ENCODE measurements at regions not wholly inside any gene's neighbourhood (a gene's known extent, or its start where the extent isn't known, plus 50 kb on each side); places are given as distances from the start of the nearest gene placed in this dataset.

GRCh38 chr11:28684011-28684586 lies 575.9 kb downstream of the METTL15 start:
- DNase-seq (ENCODE audit: low read depth) = no peak

DNA sequence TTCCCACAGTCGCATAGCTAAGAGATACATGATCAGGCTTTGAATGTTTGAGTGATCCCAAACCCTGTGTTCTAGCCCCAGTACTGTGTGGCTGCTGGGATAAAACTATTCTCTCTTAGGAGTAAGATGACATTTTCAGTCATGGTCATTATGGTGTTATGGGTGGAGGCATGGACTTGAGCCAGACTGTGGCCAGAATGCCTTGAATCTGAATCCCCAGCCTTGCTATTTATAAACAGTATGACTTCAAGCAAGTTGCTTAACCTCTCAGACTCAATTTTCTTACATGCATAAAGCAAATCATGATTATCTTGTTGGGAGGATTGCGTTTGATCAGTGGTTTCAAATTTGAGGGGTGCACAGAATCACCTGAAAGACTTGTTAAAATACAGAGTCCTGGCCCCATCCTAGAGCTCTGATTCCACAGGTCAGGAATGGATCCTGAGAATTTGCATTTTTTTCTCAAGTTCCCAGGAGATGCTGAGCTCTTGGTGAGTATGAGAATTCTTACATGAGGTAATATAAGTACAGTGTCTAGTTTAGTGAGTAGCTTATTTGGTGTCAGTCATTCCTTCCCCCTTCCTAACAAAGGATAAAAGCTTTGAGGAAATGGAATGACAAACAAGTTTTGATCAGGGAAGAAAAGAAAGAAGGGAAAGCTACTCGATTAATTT lies 571.7 kb downstream of the METTL15 start:
- peak; percentile 80 for DNase-seq (ENCODE audit: low read depth)

DNA sequence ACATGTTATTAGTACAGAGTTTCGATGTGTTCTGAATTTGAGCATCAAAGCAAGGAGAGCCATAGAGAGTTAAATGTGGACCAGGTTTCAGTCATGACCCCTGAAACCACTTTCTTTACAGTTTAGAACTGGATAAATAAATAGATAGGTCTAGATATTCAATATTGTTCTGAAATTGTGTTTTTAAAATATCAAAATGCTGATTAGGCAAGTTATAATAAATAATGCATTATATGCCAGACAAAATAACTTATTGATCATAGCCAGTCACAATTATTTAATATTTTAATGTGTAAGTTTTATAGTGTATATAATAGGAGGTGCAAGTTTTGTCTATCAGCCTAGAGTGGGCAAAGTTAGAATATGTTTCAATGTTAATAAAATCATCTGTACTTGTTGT lies 569.5 kb downstream of the METTL15 start:
- DNase-seq (ENCODE audit: low read depth) = no peak

DNA sequence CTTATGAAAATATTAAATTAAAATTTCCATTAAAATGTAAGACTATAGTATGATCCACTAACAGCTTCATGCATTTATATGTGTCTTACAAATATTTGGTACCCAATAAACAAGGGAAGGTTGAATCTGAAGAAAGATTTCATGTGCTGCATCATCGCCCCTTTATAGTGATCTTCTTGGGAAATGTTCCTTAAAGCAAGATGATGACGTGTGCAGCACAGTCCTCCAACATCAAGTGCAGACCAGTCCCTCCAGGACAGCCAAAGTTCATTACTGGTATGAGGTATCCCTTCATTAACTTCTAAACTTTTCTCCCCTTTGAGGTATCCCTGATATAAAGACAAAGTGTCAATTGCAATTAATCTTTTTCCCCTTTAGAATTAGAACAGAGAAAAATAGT lies 567.0 kb downstream of the METTL15 start:
- DNase-seq (ENCODE audit: low read depth) = no peak

DNA sequence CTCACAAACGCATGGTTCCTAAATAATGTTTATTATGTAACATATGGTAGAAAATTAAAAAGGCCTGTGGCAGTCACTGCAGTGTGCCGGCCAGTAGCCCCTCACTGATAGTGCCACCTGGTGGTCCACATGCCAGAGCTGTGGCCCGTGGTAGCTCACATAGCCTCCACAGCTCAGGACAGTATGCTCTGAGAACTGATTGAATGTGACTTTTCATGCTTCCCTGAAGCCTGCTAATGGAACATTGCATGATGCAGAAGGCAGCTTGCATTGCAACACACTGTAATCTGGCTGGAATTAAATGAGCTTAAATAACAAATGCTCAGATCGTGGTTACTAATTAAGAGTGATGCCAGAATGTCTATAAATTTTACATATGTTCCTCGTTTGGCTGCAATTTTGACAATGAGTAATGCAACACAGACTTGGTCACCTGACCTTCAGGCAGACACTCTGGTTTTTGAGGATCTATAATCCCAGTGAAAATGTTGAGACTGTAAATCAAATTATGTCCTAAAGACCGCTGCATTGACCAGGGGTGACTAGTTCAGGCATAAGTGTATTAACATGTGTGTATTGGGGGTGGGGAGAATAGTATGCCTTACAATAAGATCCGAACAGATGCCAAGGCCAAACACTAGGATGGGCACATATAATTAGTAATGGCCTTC lies 566.4 kb downstream of the METTL15 start:
- DNase-seq (ENCODE audit: low read depth) = peak; percentile 91

DNA sequence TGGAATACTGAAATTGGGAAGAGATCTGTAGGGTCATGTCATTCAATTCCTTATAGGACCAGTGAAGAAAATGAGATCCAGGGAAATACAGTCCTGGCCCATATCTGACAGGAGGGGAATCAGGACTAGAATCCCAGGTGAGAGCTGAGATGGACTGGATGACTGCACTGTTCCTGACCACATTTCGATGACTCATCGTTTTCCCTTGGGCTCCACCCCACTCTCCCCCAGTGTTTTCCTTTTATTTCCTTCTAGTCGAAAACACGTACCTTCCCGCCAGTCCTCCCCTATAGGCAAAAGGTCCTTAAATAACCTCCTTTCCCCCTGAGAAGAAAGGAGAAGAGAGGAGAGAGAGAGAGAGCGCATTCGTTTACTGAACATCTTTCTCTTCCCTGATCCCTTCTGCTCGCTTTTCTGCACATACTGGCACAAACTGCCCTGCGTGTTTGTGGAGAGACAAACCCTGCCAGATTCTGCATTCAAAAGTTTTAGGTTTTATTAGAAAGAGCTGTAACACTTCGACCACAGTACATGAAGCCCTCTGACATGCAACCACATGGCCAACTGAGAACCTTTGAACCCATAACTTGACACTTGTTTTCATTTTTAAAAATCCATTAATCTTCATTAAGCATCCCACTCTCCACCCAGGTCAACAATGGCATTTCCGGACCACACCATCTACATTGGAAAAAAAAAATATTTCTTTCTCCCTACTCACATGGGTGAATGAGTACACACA lies 565.7 kb downstream of the METTL15 start:
- DNase-seq (ENCODE audit: low read depth) = peak; percentile 29

DNA sequence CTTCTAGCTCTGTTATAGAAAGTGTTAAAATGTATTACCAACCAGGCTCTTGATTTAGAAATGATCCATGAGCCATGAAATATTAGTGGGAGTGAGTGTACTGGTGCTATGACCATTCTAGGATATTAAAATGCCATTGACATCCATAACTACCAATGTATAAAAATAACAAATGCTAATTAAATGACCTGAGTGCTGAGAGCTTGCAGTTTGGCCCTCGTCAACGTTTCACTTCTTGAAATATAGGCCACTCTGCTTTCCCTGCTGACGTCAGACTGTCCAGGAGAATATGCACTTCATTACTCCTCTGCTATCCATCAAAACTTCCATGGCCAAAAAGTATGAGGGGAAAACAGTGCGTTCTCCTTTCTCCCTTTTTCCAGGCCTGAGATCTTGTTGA lies 563.1 kb downstream of the METTL15 start:
- DNase-seq (ENCODE audit: low read depth) = no peak

- DNase-seq (ENCODE audit: low read depth) = no peak
Observed at GRCh38 chr11:28666632-28667031, 558.4 kb downstream of the METTL15 start.

DNA sequence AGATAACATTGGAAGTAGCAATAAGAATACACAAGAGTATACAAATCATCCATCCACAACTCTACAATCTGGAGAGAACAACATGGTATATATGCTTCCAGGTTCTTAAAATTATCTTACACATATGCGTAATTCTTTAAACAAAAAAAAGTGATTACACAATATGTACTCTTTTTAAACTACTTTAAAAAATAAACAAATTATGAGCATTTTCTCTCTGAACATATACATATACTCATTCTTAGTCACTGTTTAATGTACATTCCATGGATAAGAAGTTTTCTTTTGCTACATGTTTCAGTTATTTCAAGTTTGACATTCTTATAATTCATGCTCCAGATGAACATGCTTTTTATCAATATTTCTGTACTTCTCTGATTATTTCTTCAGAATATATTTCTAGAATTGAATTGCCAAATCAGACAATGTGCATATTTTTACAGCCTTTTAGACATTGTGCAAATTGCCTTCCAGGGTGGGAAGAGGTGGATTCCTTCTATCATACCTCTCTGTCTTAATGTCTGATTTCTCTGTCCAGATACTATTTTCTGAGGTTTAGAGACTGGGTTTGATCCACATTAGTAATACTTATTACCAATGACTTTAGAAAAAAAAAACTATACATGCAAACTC lies 551.6 kb downstream of the METTL15 start:
- no peak for DNase-seq (ENCODE audit: low read depth)

GRCh38 chr11:28657378-28658030 lies 549.3 kb downstream of the METTL15 start:
- peak; percentile 42 for DNase-seq (ENCODE audit: low read depth)

GRCh38 chr11:28654191-28654590 lies 546.0 kb downstream of the METTL15 start:
- no peak for DNase-seq (ENCODE audit: low read depth)

GRCh38 chr11:28649922-28650321 lies 541.7 kb downstream of the METTL15 start:
- DNase-seq (ENCODE audit: low read depth) = no peak

DNA sequence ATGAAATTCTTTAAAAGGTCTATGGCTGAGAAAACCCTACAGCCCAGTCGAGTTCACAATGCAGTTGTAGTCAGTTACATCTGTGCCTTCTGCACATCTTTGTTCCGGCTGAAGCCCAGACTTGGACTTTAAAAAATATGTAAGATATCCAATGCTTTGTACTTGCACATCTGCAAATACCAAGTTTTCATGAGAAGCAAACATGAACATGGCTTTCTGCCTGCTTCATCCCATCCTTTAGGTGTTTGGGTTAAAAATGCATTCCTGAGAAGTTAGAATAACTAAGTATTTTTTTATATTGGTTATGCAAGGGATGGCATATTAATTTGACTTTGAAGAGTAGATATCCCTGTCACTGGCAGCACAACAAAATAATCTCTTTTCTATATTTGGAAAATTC lies 528.4 kb downstream of the METTL15 start:
- no peak for DNase-seq (ENCODE audit: low read depth)

DNA sequence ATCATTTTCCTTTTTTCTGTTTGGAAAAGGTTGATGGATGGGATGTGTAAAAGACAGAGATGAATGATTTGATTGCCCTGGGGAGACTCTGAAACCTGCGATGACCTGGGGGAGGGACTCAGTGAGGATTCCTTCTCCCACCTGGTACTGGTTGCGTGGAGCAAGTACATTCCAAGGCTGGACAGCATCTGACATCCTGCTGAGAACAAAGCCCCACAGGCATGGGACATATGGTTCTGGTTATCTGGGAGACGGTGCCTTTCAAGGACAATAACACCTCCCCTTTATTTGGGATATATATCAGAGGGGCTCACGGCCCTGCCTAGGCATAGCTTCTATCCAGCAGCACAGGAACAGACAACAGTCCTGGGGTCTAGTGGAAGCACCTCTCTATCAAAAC lies 527.8 kb downstream of the METTL15 start:
- no peak for DNase-seq (ENCODE audit: low read depth)

GRCh38 chr11:28632338-28632737 lies 524.1 kb downstream of the METTL15 start:
- peak; percentile 21 for DNase-seq (ENCODE audit: low read depth)

DNA sequence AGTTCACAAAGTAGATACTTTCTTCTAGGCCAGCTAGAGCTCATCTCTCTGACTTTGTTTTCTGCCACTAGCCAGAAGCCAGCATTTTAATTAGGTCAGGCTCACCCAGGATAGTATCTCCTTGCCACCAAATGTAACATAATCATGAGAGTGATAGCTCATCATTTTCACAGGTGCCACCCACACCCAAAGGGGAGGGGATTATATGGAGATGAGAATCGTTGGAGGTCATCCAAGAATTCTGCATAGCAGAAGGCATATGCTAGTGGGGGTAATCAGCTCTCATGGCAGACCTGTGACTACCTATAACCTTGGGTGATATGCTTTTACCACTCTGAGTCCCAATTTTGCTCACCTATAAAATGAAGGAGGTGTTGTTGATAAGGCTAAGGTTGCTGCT lies 523.0 kb downstream of the METTL15 start:
- DNase-seq (ENCODE audit: low read depth) = no peak

DNA sequence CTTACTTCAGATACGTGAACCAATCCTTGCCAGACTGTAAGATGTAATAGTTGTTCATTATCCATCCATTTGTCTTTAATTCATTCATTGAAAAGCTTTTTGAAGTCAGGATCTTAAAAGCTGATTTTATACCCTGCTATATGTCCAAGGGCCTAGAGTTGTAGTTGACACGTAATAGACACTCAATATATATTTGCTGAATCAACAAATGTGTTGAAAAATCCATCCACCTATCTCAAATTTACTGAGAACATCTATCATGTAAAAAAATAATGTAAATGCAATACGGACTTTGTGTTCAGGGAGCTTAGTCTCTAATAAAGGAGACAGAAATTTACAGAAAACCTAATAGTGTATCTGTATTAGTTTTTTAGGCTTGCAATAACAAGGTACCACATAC lies 521.0 kb downstream of the METTL15 start:
- no peak for DNase-seq (ENCODE audit: low read depth)

- no peak for DNase-seq (ENCODE audit: low read depth)
Observed at GRCh38 chr11:28628412-28628811, 520.2 kb downstream of the METTL15 start.

- no peak for DNase-seq (ENCODE audit: low read depth)
Observed at GRCh38 chr11:28627690-28628255, 519.6 kb downstream of the METTL15 start.

GRCh38 chr11:28625532-28625931 lies 517.3 kb downstream of the METTL15 start:
- DNase-seq (ENCODE audit: low read depth) = no peak

- DNase-seq (ENCODE audit: low read depth) = peak; percentile 58
Observed at GRCh38 chr11:28621753-28622152, 513.6 kb downstream of the METTL15 start.
